HG02981 (cell line): ENCODE measurements at regions not wholly inside any gene's neighbourhood (a gene's known extent, or its start where the extent isn't known, plus 50 kb on each side); places are given as distances from the start of the nearest gene placed in this dataset.
"Not testable (repeated sequence)": the region's sequence is repeated elsewhere in the genome, so short reads cannot be mapped to it uniquely, and the experiment has no call there.

Experiments
- ATAC-seq: cut with Tn5 transposase; IDR thresholded peaks from one replicate; pipeline ENCODE4 v1.9.1; 2021; ENCODE audit warnings: mild to moderate bottlenecking, moderate library complexity; ENCODE audit not compliant: unreplicated experiment

- no peak for ATAC-seq
Measured at GRCh38 chr10:6929148-6929830, 349.2 kb upstream of the PRKCQ start.

GRCh38 chr10:6928586-6928985 is 348.5 kb upstream of the PRKCQ start:
- ATAC-seq: no peak

GRCh38 chr10:6926971-6927370 is 346.9 kb upstream of the PRKCQ start:
- no peak for ATAC-seq

GRCh38 chr10:6925146-6925545 is 345.1 kb upstream of the PRKCQ start:
- no peak for ATAC-seq

- no peak for ATAC-seq
Measured at GRCh38 chr10:6924166-6924565, 344.1 kb upstream of the PRKCQ start.

- not testable (repeated sequence) for ATAC-seq
Measured at GRCh38 chr10:6921026-6921425, 340.9 kb upstream of the PRKCQ start.

- ATAC-seq: peak; percentile 91
Measured at GRCh38 chr10:6920072-6921019, 340.3 kb upstream of the PRKCQ start.

- no peak for ATAC-seq
Measured at GRCh38 chr10:6919077-6919476, 339.0 kb upstream of the PRKCQ start.

- no peak for ATAC-seq
Measured at GRCh38 chr10:6918305-6918704, 338.2 kb upstream of the PRKCQ start.

GRCh38 chr10:6917125-6917524 is 337.0 kb upstream of the PRKCQ start:
- ATAC-seq: no peak

GRCh38 chr10:6916601-6917000 is 336.5 kb upstream of the PRKCQ start:
- peak; percentile 54 for ATAC-seq

GRCh38 chr10:6915307-6915706 is 335.2 kb upstream of the PRKCQ start:
- ATAC-seq: no peak

GRCh38 chr10:6912929-6913328 is 332.9 kb upstream of the PRKCQ start:
- no peak for ATAC-seq

GRCh38 chr10:6912424-6912823 is 332.3 kb upstream of the PRKCQ start:
- no peak for ATAC-seq

- no peak for ATAC-seq
Measured at GRCh38 chr10:6912021-6912420, 331.9 kb upstream of the PRKCQ start.

GRCh38 chr10:6909905-6910560 is 330.0 kb upstream of the PRKCQ start:
- no peak for ATAC-seq

- no peak for ATAC-seq
Measured at GRCh38 chr10:6907877-6908530, 327.9 kb upstream of the PRKCQ start.

- ATAC-seq: no peak
Measured at GRCh38 chr10:6894405-6894804, 314.3 kb upstream of the PRKCQ start.

GRCh38 chr10:6892864-6893263 is 312.8 kb upstream of the PRKCQ start:
- ATAC-seq: no peak

GRCh38 chr10:6891924-6892323 is 311.8 kb upstream of the PRKCQ start:
- ATAC-seq: no peak

- no peak for ATAC-seq
Measured at GRCh38 chr10:6889718-6890117, 309.6 kb upstream of the PRKCQ start.
